GM19455 (cell line): ENCODE measurements at regions not wholly inside any gene's neighbourhood (a gene's known extent, or its start where the extent isn't known, plus 50 kb on each side); places are given as distances from the start of the nearest gene placed in this dataset.

Experiments
- ATAC-seq: cut with Tn5 transposase; IDR thresholded peaks from one replicate; pipeline ENCODE4 v1.9.1; 2021; ENCODE audit not compliant: unreplicated experiment

DNA sequence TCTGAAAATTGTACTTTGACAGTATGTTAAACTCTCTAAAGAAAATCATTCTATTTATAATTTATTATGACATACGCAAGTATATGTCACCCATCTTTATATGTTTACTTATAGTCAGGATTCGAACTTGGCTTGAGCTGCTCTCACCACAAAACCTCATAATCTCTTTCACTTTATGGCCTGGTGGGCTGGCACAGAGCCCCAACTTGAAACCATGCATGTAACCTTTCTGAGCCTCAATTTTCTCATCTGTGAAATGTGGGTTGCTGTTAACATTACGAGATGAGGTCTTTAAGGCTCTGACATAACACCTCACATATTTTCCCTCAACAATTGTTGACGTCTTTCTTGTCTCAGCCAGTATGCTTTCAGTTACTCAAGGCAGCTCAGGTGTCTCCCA lies 69.4 kb upstream of the PFN2 start:
- ATAC-seq: no peak

DNA sequence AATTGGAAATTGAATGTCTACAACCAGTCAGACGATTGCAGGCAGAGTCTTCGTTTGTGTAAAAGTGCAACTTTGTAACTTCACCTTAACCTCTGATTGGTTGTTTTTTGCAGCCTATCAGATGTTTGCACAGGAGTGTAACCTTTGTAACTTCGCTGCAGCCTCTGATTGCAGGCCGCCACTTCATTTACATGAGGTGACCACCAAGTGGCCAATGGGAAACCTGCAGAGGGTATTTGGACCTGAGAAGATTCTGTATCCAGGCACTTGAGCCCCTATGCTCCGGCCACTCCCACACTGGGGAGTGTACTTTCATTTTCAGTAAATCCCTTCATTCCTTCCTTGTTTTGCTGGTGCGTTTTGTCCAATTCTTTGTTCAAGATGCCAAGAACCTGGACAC lies 68.1 kb upstream of the PFN2 start:
- ATAC-seq: no peak

DNA sequence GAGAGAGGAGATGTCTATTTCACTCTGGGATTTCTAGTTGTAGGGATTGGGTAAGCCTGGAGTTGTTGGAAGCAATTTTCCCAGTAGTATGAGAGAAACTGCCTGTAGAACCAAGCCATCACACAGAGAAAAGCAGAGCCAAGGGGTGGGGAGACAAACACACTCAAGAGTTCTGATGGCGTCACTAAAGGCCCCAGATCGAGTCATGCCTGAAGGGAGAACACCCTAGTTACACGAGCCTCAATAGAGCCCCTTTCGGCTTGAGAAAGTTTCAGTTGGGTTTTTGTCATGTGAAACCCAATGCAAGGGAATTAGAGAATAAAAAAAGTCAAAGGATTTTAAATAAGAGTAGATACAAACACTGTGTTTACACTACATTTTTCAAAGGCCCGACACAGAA lies 66.1 kb upstream of the PFN2 start:
- no peak for ATAC-seq

DNA sequence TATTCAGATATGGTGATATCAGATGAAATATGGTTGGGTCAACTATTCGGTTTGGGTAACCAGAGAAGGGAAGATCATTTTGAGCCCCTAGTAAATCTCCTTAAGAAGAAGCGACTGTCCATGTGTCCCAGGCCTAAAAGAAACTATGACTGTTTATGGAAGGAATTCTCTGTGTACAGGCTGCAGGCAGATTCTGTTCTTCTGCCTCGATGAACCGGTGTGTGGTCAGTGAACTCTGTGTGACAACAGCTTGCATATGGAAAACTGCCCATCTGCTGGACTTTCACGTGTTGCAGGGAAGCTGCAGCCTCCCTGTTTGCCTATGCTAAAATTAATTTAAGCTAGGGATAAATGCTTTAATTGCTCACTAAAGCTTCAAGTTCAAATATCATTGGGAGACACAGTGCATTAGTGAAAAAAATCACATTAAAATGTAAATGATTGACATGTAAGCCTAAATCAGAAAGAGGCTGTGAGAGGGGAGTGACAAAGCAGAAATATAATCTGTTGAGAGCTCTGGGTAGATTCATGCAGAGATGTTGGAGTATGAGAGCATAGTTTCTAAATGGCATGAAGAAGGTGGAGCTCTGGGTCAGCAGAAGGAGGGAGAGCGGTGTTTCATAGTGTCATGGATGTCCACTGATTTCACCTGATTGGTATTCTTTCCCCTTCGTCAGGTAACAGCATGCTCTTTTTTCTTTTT lies 65.4 kb upstream of the PFN2 start:
- no peak for ATAC-seq

GRCh38 chr3:150035301-150035779 lies 64.6 kb upstream of the PFN2 start:
- ATAC-seq: no peak

DNA sequence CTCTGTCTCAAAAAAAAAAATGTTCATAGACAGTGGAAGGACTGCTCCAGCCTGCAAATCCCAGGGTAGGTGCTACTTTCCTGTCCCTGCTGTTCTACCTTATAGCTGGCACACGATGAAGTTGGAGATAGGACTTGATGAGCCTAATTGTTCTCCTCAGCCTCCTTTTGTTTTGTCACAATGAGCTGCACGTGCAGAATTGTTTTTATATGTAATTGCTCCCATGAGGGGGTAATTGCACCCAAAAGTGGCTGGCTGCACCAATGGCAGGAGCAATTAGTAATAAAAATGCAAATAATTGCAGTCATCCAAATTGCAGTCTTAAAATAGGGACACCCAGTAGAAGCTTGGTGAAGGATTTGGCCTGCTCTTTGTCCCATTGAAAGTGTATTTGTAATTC lies 63.0 kb upstream of the PFN2 start:
- no peak for ATAC-seq

GRCh38 chr3:150030841-150031240 lies 60.1 kb upstream of the PFN2 start:
- no peak for ATAC-seq

DNA sequence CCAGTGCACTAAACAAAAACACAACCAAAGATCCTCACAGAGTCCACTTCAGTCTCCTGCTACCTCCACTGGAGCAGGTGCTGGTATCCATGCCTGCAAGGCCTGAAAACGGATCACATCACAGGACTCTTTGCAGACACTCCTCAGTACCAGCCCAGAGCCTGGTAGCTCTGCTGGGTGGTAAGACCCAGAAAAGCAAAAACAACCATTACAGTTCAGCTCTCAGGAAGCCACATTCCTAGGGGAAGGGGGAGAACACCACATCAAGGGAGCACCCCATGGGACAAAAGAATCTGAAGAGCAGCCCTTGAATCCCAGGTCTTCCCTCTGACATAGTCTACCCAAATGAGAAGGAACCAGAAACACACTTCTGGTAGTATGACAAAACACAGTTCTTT lies 52.5 kb upstream of the PFN2 start:
- ATAC-seq: no peak

DNA sequence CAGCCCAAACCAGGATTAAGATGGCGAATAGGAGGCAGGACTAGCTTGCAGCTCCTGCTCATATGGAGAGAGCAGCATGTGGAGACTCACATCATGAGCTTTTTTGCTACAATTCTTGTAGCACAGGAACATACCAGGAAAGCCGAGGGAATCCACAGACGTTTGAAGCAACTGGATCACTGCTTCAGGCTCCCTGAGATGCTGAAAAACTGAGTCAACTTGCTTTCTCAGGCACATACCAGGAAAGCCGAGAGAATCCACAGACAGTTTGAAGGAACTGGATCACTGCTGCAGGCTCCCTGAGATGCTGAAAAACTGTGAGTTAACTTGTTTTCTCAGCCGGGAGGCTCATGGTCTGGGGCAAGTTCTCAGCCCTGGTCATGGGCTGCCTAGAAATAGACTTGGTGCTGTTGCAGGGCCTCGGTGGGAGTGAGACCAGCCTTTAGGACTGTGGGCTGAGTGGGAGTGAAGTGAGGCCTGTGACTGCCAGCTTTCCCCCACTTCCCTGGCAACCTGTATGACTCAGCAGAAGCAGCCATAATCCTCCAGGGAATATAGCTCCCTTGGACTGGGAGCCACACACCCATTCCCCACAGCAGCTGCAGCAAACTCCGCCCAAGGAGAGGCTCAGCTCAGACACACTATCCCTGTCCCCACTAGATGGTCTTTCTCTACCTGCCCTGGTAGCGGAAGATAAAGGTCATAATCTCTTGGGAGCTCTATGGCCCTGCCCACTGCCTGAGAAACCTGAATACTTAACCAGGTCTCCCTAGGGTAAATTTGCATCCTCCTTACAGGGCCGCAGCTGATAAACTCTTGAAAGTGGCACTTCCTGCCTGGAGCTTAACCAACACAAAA lies 51.9 kb upstream of the PFN2 start:
- ATAC-seq: no peak

DNA sequence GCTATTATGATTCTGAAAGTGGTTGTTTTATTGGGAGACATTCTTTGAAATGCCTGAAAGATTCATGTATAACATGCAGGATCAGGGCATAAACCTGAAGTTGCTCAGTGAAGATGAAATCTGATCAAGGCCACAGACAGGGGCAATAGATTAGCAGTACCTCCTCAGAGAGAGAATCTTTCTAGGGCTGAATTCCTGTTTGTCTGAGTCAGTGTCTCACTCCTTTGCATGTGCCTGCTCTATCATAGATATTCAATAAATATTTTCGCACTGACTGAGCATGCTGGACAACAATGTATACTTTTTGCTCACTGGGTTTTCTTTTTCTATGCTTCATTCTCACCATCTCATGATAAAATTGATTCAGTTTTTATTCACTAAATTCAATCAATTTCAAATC lies 49.8 kb upstream of the PFN2 start:
- no peak for ATAC-seq
